MM.1S (cell line): ENCODE measurements at regions not wholly inside any gene's neighbourhood (a gene's known extent, or its start where the extent isn't known, plus 50 kb on each side); places are given as distances from the start of the nearest gene placed in this dataset.

Experiments used
- CTCF ChIP-seq: fragments of 300-600 bp; sonication (generic); IDR thresholded peaks from 2 replicates; pipeline ENCODE4 v1.5.1; 2016; ENCODE audit warnings: antibody characterized with exemption, low read length, mixed read lengths
- EZH2 ChIP-seq: fragments of 300-600 bp; sonication (generic); optimal IDR thresholded peaks from 2 replicates; pipeline ENCODE3; 2017; ENCODE audit warnings: low read depth, mild to moderate bottlenecking, antibody characterized with exemption, low read length, mixed read lengths

- TF ChIP-seq CTCF (no peak), EZH2 (no peak)
Measured at GRCh38 chr19:23597661-23598060, 89.4 kb downstream of the ZNF675 start.
